ENCODE measurements at regions not wholly inside any gene's neighbourhood (a gene's known extent, or its start where the extent isn't known, plus 50 kb on each side); places are given as distances from the start of the nearest gene placed in this dataset.

DNA sequence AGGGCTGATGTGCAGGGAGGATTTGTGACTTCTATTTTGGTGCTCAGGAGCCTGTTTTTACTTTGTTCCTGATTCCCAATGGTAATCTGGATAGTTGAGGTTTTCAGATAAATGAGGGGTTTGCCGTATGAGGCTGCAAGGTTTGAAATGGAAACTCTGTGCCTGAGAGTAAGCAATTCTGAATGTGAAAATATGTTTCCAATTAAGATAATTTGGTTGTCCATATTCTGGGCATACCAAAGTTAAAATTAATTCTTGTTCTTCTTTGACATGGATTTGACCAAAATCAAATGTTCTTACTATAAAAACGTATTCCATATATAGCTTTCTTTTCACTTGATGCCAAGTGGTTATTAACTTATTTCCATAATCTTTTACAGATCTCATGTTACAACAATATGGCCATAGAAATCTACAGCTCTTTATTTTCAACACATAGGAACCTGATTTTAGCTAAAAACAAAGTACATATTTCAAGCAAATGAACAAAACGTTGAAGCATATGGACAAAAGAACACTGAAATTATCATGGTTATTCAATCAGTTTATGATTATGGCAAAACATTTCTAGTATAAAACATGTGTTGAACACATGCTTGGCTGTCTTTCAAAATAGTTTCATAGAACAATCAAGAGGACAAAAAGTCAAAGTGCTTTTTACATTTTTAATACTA is 63.4 kb upstream of the ARHGAP28 start:
- DNase-seq, result no peak
- in situ Hi-C loops (cut with HindIII; ENCODE audit: low pct_ligation_motif_present, low pct_unique_long_range_greater_than_20kb, low sequenced_read_pairs), result no loop called here

DNA sequence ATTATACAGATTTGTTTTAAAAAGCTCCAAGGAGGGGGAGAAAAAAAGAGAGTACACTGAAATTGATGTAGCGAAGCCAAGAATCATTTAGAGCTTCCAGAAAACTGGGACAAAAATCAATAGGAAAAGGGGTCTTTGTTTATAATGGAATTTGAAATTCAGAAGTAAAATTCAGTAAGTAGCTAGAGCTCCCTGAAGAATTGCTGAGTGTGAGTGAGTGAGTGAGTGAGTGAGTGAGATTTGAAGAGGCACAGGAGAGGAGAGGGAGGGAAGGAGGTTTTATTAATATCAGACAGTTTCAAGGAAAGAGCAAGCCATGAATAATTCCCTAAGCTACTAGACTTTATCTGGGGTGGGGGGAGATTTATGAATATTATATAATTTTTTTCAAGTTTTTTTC is 60.7 kb upstream of the ARHGAP28 start:
- in situ Hi-C loops (cut with HindIII; ENCODE audit: low pct_ligation_motif_present, low pct_unique_long_range_greater_than_20kb, low sequenced_read_pairs), result no loop called here
- DNase-seq, result no peak

- in situ Hi-C loops (cut with HindIII; ENCODE audit: low pct_ligation_motif_present, low pct_unique_long_range_greater_than_20kb, low sequenced_read_pairs), result no loop called here
- DNase-seq, result no peak
Measured at GRCh38 chr18:6672821-6673308, 56.7 kb upstream of the ARHGAP28 start.

- in situ Hi-C loops (cut with HindIII; ENCODE audit: low pct_ligation_motif_present, low pct_unique_long_range_greater_than_20kb, low sequenced_read_pairs), result no loop called here
Measured at GRCh38 chr18:6677086-6677485, 52.4 kb upstream of the ARHGAP28 start.

DNA sequence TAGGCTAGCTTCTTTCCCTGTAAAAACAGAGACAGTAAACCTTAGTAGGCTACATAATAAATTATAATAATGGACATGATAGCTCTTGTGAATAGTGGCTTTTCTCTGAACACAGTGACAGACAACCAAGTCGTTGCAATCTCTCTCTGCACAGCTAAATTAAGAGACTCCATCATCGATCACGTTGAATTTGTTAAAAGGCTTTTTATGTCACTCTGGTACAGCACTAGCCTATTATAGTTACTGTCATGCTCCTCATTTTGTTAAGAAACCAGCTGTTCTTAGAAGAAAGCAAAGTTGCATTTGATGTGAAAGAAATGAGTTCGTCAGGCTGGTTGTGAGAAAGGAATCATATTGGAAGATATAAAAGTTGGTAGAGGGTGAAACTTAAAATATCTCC is 50.3 kb upstream of the ARHGAP28 start:
- DNase-seq, result no peak
- in situ Hi-C loops (cut with HindIII; ENCODE audit: low pct_ligation_motif_present, low pct_unique_long_range_greater_than_20kb, low sequenced_read_pairs), result no loop called here

More at GRCh38 chr18:6677086-6677485, 52.4 kb upstream of the ARHGAP28 start:
- DNase-seq, result no peak

Data from ACHN (cell line).